Mammary epithelial cell (primary cell): ENCODE measurements at regions not wholly inside any gene's neighbourhood (a gene's known extent, or its start where the extent isn't known, plus 50 kb on each side); places are given as distances from the start of the nearest gene placed in this dataset.

Source experiments
- CTCF ChIP-seq, 2 donors: IDR thresholded peaks in 1 of 2; conservative IDR thresholded peaks in 1 of 2; 2 replicates each; pipeline ENCODE4 v1.5.1; 2011 to 2012; ENCODE audit warnings: inconsistent platforms in 2 of 2, low read length in 2 of 2, mild to moderate bottlenecking in 2 of 2, control low read depth in 1 of 2, low read depth in 1 of 2; ENCODE audit not compliant: insufficient read depth in 1 of 2; ENCODE audit errors: extremely low read depth in 1 of 2
- EZH2 ChIP-seq: IDR thresholded peaks from 2 replicates; pipeline ENCODE4 v1.6.1; 2012; ENCODE audit warnings: low read length, inconsistent platforms, borderline replicate concordance

- TF ChIP-seq CTCF (conservative IDR thresholded peaks at IDR 0.05 in 1 of 2, IDR thresholded peaks at IDR 0.05 in 1 of 2; ENCODE audit: extremely low read depth in 1 of 2, insufficient read depth in 1 of 2, low read depth in 1 of 2, low read length in 2 of 2) (no peak), EZH2 (no peak)
Measured at GRCh38 chr12:46468160-46468559, 95.6 kb upstream of the SLC38A2 start.
